ENCODE measurements at regions not wholly inside any gene's neighbourhood (a gene's known extent, or its start where the extent isn't known, plus 50 kb on each side); places are given as distances from the start of the nearest gene placed in this dataset.
A peak's percentile ranks its signal among the peaks of the same experiment; 100 is the strongest.
"Not testable (repeated sequence)": the region's sequence is repeated elsewhere in the genome, so short reads cannot be mapped to it uniquely, and the experiment has no call there.

DNA sequence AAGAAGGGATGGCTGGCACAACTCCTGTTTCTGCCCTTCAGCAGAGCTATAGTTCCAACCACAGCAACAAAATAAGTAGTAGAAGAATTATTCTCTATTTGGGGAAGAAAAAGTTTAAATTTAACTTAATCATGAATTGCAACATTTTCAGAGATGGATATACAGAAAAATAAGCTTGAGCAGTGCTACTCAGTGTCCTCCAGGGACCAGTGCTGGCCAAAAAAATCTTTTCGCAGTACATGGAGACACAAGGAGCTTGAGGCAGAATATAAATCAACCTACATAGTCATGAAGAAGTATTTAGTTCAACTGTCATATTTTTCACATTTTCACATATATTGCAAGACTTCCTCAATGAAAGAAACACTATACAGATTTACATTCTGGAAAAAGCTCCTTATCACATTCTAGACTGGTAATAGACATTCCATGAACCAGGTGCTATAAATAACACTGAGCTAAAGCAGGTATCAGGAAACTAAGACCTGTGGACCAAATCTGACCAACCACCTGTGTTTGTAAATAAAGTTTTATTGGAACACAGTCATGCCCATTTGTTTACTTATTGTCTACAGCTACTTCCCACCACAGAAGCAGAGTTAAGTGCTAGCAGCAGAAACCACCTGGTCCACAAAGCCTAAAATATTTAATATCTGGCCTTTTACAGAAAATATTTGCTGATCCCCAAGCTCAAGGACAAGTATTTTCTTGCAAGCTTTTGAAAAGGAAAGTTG lies 101.9 kb downstream of the RGS21 start:
- no peak for DNase-seq (ENCODE audit: low read depth)

DNA sequence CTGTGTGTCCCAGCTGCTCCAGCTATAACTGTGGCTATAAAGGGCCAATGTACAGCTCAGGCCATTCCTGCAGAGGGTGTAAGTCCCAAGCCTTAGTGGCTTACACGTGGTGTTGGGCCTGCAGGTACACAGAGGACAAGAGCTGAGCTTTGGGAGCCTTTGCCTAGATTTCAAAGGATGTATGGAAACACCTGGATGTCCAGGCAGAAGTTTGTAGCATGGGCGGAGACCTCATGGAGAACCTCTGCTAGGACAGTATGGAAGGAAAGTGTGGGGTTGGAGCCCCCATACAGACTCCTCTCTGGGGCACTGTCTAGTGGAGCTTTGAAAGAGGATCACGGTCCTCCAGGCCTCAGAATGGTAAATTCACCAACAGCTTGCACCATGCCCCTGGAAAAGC lies 113.9 kb downstream of the RGS21 start:
- no peak for DNase-seq (ENCODE audit: low read depth)

DNA sequence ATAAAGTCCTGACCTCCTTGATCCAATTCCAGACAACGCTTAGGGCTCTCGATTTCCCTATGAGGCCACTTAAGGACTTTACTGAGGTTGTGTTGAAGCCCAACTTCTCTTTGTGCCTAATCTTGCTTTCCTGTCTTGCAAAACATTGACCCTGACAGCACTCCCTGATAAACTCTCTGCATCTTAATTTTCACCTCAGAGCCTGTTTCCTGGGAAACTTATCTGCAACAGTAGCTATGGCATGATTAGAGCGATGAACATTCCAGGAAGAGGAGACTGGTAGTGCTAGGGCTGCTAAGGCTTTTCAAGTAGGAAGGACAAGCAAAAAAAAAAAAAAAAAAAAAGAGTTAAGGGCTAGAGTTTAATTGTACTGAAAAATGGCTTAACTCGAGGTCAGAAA lies 118.9 kb downstream of the RGS21 start:
- DNase-seq (ENCODE audit: low read depth) = no peak

DNA sequence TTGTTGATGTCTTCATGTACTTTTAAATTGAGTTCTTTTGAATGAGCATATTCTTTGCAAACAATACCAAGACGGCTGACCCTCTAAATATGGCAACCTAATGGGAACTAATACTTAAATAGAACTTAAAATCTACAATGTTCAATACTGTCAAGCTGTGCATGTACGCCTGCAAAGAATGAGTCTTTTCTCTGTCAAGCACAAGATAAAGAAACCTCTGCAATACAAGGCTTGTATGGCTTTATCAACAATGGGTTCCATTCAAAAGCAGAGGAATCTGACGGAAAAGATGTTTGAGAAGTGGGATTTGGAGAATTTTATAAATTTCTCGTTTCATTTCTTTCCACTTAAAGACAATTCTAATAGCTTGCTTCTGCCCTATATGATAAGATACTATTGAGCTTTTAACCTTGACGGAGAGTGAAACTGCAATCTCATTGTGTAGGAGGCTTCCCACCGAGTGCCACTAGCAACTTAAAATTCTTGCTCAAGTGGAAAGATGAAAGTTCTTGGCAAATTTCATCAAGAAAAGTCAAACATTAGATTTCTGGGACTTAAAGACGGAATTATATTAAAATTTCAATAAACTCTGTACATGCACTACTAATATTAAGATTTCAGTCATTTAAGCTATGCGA lies 119.8 kb downstream of the RGS21 start:
- DNase-seq (ENCODE audit: low read depth) = no peak

DNA sequence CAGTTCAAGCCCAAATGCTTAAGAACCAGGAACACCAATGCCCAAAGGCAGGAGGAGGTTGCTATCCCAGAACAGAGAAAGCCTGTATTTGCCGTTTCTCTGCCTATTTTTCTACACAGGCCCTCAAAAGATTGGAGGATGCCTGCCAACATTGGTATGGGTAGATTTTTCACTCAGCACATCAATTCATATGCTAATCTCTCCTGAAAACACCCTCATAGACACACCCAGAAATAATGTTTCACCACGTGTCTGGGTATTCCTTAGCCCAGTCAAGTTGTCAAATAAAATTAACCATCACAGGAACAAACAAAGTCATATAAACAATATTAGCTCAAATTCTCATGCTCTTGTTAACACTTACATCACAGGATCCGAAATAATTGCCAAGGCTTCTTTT lies 121.9 kb downstream of the RGS21 start:
- DNase-seq (ENCODE audit: low read depth) = no peak

DNA sequence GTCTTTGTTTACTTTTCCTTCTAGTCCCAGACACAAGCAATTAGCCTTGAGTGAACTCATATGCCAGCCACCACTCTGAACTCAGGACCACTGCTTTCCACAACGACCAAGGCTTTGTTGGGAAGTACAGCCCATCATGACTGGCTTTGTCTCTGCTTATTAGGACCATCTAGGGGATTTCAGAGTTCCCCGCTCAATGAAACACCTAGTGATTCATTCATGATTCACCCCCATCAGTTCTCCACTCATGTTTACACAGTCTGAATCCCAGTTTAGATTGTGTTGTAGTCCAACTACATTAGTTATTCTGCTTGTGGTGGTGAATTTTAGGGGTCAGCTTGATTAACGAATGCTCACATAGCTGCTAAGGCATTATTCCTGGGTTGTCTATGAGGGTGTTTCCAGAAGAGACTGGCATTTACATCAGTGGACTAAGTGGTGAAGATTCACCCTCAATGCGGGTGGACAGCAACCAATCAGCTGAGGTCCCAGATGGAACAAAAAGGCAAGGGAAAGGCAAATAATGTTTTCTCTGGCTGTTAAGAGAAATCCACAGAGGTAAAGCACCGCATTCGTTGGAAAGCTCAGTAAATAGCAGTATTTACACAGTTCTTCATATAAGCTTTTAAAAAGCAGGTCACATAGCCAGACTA lies 122.7 kb downstream of the RGS21 start:
- peak; percentile 1 for DNase-seq (ENCODE audit: low read depth)

DNA sequence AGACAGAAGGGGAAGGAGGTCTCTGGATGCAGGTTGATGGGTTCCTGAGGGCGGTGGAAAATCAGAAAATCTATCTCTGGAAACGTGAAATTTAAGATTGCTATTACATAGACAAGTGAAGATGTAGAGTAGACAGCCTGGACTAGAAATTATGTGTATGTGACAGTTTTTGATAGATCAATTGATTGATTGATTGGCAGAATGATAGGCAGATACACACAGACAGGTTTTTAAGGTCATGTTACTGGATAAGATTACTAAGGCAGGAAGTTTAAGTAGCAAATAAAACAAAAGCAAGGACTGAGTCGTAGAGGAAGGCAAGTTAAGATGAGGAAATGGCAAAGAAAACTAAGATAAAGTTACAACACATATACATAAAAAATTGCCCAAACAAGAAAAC lies 124.7 kb downstream of the RGS21 start:
- no peak for DNase-seq (ENCODE audit: low read depth)

DNA sequence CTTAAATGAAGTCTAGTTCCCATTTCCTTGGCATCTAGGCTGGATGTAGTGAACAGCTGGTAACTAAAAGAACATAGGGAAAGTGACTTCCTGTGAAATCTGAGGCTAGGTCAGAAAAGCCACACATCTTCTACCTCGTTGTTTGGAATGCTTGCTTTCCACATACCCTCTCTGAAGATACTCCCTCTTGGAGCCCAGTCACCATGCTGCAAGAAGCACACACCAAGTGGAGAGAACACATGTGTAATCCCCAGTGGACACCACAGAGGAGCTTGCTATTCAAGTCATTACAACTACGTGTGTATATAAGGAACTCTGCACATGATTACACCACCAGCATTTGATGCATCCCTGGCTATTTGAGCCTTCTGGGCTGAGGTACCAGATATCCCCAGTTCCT lies 125.9 kb downstream of the RGS21 start:
- no peak for DNase-seq (ENCODE audit: low read depth)

DNA sequence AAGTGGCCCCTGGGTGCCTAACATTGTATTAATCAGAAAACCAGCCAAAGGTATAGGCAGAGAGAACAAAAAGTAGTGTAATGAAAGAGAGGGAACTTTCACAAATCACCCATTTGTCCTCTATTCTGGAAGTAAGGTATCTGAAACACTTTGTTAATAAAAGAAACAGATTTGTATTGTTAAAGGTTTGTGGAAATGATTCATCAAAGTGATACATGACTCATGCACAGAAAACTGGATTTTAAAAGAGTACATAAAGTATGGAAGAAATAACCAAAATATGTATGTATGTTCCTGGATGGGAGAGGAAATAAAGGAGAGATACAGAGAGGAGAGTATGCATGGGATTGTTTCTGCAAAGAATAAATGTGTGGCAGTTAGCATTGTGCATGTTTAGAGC lies 126.8 kb downstream of the RGS21 start:
- no peak for DNase-seq (ENCODE audit: low read depth)

DNA sequence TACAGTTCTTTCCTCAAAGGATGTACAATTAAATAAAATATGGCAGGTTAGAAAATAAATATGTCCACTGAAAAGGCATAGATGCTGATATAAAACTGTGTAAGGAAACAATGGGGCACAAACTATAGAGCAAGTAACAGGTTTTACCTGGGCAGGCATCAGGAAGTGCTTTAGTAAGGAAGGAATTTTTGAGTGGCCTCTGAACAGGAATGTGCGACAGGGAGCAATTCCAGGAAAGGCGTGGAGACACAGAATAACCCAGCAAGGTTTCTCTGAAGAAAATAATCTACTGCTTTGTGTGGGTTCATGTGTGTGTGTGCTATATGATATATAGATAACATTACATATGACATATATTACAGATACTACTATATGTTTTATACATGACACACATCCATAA lies 128.4 kb downstream of the RGS21 start:
- DNase-seq (ENCODE audit: low read depth) = no peak

DNA sequence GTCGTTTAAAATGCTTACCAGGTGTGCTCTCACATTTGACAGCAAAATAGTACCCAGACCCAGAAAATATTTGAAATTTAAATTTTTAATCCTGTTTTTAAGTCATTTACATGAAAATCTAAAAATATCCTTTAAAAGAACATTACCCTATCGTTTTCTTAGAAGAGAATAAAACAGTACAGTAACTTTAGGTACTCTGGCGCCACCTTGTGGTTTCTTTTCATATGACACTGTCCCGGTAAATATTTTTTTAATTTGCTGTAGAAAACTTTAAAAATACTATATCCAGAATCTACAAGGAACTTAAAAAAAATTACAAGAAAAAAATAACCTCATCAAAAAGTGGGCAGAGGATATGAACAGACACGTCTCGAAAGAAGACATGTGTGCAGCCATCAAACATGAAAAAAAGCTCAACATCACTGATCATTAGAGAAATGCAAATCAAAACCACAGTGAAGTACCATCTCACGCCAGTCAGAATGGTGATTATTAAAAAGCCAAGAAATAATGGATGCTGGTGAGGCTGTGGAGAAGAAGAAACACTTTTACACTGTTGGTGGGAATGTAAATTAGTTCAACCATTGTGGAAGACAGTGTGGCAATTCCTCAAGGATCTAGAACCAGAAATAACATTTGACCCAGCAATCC lies 129.2 kb downstream of the RGS21 start:
- peak; percentile 0 for DNase-seq (ENCODE audit: low read depth)

DNA sequence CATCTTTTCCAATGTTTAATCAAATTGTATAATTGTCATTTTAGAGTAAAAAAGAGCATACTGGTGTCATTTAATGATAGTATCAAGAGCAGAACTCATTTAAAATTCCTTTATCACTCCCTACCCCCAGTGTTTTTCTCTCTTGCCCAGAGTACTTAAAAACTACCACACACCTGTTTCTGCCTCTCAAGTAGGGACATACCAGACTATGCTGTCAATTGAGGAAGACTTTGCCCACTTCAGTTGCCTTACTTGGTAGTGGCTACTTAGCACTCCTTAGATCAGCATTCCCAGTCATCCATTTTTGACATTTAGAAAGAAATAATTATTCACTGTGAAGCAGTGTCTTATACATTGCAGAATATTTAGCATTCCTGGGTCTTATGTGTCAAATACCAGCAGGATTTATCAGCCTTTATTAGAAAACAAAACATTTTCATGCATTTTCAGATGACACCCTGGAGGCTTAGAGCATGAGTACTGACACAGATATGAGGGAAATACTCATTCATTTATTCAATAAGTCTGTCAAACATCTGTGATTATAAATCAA lies 127.5 kb upstream of the RGS1 start:
- no peak for DNase-seq (ENCODE audit: low read depth)

DNA sequence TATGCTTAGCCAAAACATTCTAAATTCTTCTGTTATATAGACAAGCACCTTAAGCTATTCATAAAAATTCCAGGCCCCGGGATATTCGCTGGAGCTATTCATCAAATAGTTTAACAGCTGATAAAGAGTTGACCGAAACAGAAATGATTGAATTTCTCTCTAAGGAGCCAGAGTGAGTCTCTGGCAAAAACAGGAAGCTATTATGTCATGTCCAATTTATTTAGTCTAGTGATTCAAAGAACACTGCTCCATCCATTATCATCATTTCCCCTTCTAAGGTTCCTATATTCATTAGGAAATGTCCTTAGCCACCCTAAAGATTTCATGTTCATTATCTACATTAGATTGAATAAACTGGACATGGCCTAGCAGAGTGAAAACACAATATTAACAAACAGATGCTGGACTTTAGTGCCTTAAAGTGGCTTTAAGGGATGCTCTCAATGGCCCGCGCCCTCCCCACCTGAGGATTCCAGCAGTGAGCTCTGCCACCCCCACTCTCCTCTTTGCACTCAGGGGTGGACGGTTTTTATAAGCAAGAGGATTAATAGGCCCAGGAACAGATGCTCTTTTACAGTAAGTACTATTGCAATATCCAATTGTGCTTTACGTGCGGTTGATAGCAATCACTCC lies 122.1 kb upstream of the RGS1 start:
- no peak for DNase-seq (ENCODE audit: low read depth)

DNA sequence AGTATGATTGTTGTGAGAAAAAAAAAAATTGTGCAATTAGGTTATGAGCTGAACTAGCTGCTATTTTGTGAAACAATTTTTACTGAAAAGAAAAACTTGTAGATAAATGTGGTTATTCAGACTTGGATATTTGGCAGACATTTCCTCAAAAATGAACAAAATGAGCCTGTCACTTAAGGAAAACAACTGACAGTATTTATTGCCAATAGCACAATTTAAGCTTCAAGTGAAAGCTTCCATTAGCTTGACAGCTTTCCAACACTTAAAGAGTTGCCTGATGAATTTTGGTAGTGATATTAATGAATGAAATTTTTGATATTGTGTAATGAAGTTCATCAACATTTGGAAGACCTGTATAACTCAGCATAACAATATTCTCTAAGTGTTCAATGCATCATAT lies 116.1 kb upstream of the RGS1 start:
- DNase-seq (ENCODE audit: low read depth) = no peak

DNA sequence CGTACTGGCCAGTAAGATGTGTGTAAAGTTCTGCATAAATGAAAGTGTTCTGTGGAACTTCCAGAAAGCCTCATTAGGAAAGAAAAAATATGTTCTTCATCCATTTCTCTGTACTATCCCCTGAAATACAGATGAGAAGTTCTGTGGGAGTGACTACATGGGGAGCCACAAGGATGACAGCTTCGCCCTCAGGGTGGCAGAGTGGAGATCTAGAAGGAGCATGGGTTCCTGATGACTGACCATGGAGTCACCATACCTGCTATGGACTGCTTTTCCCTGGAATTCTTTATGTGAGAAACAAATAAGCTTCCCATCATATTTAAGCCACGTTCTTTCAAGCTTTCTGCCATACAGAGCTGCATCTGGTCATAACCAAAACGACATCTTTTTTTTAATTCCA lies 113.9 kb upstream of the RGS1 start:
- DNase-seq (ENCODE audit: low read depth) = no peak

DNA sequence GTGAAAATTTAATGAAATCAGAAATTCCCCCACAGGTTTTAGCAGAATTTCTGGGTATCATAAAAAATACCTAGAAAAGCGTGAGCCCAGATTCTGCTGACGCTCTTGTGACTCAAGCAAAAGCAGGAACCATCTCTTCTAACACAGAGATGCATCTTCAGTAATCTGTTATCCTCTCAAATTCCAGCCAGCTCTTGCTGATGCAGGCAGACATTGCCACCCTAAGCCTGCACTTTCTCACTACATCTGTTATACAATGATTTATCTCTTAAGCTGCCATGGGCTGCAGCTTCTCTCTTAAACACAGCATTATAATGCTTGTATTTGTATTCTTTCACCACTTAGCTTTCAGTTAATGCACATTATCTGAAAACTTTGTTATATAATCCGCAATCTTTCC lies 113.0 kb upstream of the RGS1 start:
- no peak for DNase-seq (ENCODE audit: low read depth)

DNA sequence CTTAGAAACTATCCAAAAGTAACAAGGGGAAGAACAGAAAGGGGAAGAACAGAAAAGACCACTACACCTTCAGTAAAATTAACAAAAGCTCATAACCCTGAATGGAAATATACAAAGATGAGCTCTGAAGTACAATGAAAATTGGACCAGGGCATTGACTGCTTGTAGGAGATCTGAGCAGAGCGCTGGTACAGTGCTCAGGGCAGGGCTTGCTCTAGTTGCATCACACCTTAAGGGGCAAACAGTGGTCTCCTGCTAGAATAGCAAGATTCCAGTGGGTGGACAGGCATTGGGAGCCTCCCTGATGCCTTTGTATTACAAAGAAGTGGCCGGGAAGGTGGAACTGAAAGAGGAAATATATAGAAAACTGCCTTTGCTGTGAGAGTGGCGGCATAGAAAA lies 111.9 kb upstream of the RGS1 start:
- no peak for DNase-seq (ENCODE audit: low read depth)

DNA sequence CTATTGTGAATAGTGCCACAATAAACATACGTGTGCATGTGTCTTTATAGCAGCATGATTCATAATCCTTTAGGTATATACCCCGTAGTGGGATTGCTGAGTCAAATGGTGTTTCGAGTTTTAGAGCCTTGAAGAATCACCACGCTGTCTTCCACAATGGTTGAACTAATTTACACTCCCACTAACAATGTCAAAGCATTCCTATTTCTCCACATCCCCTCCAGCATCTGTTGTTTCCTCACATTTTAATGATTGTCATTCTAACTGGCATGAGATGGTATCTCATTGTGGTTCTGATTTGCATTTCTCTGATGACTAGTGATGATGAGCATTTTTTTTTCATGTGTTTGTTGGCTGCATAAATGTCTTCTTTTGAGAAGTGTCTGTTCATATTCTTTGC lies 110.4 kb upstream of the RGS1 start:
- DNase-seq (ENCODE audit: low read depth) = not testable (repeated sequence)

DNA sequence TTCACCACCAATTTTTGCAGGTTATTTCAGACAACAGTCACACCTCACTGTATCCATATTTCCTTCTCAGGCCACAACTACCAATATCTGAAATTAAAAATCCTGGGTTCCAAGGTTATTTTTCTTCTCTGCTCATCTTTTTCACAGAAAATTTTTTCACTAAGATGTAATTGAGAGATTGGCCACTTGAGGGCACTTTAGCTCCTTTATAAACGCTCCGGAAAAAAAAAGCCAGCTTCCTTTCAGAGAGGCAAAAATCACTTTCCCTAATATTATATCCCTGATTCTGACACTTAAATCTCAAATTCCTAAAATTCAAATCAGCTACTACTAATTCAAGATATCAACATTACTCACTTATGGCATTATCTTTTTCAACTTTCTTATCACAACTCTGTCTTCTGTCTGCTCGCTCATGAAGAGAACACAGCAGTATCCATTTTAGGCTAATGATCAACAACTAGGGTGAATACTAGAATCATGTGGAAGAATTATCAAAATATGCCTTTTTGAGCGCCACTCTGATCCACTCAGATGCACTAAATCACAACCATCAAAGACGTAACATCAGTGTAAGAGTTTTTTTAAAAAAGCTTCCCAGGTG lies 101.4 kb upstream of the RGS1 start:
- no peak for DNase-seq (ENCODE audit: low read depth)

DNA sequence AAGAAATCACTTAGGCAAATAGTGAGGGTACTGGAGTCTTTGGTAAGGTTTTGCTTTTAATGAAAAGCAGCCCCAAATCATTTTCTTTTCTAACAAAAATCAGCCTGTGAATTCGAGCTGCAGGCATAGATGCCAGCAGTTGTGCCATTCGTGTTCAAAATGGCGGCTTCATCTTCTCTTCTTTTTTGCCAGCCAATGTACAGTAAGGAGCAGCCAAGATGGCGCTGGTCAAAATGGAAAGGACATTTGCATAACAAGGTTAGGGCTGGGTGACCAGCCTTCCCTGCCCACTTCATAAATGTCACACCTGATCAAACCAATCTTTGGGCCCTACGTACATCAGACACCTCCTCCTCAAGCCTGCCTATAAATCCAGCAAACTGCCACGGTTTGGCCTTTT lies 100.2 kb upstream of the RGS1 start:
- DNase-seq (ENCODE audit: low read depth) = no peak

DNA sequence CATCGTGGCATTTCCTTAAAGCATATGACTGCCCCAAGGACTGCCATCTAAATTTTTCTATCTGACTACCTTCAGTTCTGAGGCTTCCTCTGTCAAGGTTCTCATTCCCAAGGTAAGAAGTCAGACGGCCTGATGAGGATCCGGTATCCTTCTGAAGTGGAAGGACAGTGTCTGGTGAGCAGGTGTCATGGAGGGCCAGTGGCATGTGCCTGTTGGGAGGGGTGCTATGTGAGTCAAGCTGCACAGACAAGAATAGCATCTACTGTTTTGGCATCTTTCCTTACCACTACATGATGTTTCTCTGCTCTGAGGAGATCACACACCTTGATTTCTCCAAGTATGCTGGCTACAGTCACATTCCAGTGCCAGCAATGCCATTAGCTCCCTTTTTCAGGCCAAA lies 99.6 kb upstream of the RGS1 start:
- DNase-seq (ENCODE audit: low read depth) = no peak

DNA sequence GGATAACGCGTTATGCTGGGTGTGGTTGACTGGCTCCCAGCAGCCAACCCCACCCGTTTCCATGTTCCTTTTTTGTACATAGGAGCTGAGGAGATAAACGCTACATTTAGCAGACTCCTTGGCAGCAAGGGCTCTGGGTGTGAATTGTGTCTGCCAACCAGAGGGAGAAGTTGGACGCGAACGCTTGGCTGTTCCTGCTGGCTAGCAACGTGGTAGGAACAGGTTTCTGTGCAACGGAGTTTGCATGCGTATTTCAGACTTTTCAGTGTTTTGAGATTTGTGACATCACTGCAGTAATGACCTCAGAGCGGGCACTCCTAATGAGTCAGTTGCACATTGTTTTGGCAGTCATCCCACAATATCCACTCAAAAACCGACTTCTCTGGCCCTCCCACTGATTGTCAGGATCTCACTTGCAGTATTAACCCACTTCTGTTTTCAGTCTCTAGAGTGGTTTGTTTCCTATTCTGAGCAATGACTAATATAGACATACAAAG lies 98.7 kb upstream of the RGS1 start:
- DNase-seq (ENCODE audit: low read depth) = no peak

All from GM04503 (cell line).